Mucosa of descending colon (tissue), 3 donors: ENCODE measurements at regions not wholly inside any gene's neighbourhood (a gene's known extent, or its start where the extent isn't known, plus 50 kb on each side); places are given as distances from the start of the nearest gene placed in this dataset.

ENCODE experiments used
- ATAC-seq: fragments of 200-7000 bp; cut with Tn5 transposase; one replicate; pipeline ENCODE4 v1.9.1; 2020; ENCODE audit warnings: mild to moderate bottlenecking, moderate library complexity
- DNase-seq, 3 donors: peaks; one replicate each; pipeline ENCODE4 v3.0.0-alpha.2; 2020
- H3K36me3 ChIP-seq: fragments of 200-600 bp; one replicate; pipeline ENCODE4 v1.8.0; 2021; ENCODE audit warnings: low read depth, mild to moderate bottlenecking
- H3K4me1 ChIP-seq: fragments of 200-600 bp; one replicate; pipeline ENCODE4 v1.8.0; 2021; ENCODE audit warnings: low read depth, mild to moderate bottlenecking
- H3K4me3 ChIP-seq: fragments of 200-600 bp; one replicate; pipeline ENCODE4 v1.8.0; 2021; ENCODE audit warnings: mild to moderate bottlenecking
- H3K9me3 ChIP-seq: fragments of 200-600 bp; one replicate; pipeline ENCODE4 v1.8.0; 2021; ENCODE audit warnings: mild to moderate bottlenecking
- intact Hi-C, 2 donors: fragments of 100-400 bp; cut with DNase I in 1 of 2; cut with micrococcal nuclease in 1 of 2; formaldehyde crosslinking; loops; one replicate each; pipeline versions ENCODE4 v1.11.0 to v1.11.1; 2022; cut with DNase I, micrococcal nuclease
- TF ChIP-seq, protein P1 (sequence below): fragments of 200-600 bp; IDR thresholded peaks from one replicate; pipeline ENCODE4 v1.8.0; 2022; ENCODE audit warnings: antibody characterized with exemption, mild to moderate bottlenecking
- donor health status: DM: no; HTN: no; CAD: no; lungs with moderate emphysema.
- donor health status: DM: no; HTN: no; CAD: no.
- donor health status: DM: no; HTN: yes; CAD: no.

DNA sequence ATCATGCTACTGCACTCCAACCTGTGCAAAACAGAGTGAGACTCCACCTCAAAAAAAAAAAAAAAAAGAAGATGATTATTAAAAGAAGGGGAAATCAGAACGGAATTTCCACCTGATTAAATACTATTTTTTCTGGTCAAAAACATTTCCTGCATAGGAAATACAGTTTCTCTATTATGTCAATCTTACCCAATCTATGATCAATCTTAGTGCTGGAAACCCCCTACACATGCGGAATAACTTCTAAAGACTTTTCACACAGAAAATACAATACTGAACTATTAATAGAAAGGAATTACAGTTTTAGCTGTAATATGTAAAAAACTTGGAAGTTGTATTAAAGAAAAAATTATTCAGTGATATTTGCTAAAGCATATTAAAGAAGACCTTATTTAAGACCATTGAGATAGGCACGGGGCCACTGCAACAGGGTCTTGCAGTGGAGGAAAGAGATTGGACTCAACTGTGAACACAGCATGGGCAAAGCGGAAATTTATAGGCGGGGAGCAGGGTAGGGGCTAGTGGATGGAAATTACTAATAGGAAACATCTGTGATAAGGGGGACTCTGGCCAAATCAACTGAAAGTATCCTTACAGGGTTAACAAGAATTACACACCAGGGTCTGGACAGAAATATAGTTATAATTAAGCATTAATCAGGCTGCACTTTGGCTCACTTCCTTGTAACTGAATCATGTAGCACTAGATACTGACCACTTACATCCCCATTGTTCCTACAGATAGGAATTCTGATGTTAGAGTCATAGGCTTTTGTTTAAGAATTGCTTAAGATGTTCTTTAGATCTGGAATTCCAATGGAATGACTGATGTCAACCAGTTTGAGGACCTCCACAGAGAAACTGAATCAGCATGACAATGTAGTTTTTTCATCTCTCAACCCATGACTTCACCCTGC, 411.5 kb upstream of the DDI1 start:
- no peak for ATAC-seq

DNA sequence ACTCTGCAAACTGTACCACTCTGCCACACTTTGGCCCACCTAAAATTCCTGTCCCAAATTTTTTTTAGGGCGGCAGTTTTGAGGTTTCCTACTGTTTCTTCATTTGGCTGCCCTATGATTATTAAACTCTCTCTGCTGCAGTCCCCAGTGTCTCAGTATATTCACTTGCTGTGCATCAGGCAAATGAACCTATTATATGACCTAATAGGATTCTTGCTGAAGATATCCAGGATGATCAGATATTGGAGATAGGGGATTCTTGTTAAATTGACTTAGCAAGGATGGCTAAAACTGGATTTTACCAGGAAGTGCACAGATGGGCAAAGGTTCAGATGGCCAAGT, 410.8 kb upstream of the DDI1 start:
- H3K36me3 ChIP-seq, result no peaks in the 10 kb centered on the region
- H3K4me1 ChIP-seq, result no peaks in the 10 kb centered on the region
- DNase-seq, result no peak
- ATAC-seq, result no peak
- TF ChIP-seq, protein P1, sequence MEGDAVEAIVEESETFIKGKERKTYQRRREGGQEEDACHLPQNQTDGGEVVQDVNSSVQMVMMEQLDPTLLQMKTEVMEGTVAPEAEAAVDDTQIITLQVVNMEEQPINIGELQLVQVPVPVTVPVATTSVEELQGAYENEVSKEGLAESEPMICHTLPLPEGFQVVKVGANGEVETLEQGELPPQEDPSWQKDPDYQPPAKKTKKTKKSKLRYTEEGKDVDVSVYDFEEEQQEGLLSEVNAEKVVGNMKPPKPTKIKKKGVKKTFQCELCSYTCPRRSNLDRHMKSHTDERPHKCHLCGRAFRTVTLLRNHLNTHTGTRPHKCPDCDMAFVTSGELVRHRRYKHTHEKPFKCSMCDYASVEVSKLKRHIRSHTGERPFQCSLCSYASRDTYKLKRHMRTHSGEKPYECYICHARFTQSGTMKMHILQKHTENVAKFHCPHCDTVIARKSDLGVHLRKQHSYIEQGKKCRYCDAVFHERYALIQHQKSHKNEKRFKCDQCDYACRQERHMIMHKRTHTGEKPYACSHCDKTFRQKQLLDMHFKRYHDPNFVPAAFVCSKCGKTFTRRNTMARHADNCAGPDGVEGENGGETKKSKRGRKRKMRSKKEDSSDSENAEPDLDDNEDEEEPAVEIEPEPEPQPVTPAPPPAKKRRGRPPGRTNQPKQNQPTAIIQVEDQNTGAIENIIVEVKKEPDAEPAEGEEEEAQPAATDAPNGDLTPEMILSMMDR, result no peak
- no peaks in the 10 kb centered on the region for H3K9me3 ChIP-seq
- intact Hi-C loops, result no loop called here
- no peak overlapping the region for H3K4me3 ChIP-seq

More for the DNA sequence above, 411.5 kb upstream of the DDI1 start:
- no peak for DNase-seq
- Histone ChIP-seq H3K4me1 (no peaks in the 10 kb centered on the region), H3K36me3 (no peaks in the 10 kb centered on the region), H3K9me3 (no peaks in the 10 kb centered on the region), H3K4me3 (no peak overlapping the region)
- intact Hi-C loops, result no loop called here
- TF ChIP-seq, protein P1, result no peak

DNA sequence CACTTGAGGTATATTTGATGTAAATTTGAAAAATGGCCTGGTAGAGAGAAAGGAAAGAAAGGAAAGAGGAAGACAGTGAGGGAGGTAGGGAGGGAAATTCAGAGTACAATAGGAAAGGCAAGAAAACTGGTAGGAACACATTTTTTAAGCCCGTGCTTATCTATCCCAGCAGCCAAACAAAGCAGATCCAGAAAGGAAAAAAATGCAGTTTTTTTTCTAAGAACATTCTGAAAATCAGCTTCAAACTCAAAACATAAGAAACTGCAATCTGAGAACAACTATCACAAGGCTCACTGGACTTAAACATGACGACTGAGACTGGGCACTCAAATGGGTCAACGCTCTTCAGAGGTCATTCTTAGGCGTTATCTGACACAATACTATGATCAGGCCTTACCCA, 408.3 kb upstream of the DDI1 start:
- no peak for ATAC-seq
- intact Hi-C loops, result no loop called here
- TF ChIP-seq, protein P1, result no peak
- H3K4me3 ChIP-seq, result no peak overlapping the region
- no peaks in the 10 kb centered on the region for H3K9me3 ChIP-seq
- no peaks in the 10 kb centered on the region for H3K4me1 ChIP-seq
- no peaks in the 10 kb centered on the region for H3K36me3 ChIP-seq
- DNase-seq, result no peak

DNA sequence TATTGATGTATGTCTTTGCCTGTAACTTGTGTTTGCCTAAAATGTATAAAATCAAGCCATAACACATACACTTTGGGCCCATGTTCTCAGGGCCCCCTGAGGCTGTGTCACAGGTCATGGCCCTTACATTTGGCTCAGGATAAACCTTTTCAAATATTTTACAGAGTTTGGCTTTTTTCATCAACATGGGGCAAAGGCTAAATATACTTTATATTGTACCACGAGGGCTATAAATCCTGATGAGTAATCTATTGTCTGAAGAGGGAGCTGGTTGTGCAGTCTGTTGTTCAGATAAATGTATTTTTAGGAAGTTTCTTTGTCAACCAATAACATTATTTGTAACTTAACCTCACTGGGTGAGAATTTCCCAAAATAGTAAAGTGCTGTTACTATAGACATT, 404.6 kb upstream of the DDI1 start:
- Histone ChIP-seq H3K36me3 (no peaks in the 10 kb centered on the region), H3K4me1 (no peaks in the 10 kb centered on the region), H3K9me3 (no peaks in the 10 kb centered on the region), H3K4me3 (no peak overlapping the region)
- ATAC-seq (no peak), DNase-seq (no peak)
- intact Hi-C loops, result no loop called here
- TF ChIP-seq, protein P1, result no peak

DNA sequence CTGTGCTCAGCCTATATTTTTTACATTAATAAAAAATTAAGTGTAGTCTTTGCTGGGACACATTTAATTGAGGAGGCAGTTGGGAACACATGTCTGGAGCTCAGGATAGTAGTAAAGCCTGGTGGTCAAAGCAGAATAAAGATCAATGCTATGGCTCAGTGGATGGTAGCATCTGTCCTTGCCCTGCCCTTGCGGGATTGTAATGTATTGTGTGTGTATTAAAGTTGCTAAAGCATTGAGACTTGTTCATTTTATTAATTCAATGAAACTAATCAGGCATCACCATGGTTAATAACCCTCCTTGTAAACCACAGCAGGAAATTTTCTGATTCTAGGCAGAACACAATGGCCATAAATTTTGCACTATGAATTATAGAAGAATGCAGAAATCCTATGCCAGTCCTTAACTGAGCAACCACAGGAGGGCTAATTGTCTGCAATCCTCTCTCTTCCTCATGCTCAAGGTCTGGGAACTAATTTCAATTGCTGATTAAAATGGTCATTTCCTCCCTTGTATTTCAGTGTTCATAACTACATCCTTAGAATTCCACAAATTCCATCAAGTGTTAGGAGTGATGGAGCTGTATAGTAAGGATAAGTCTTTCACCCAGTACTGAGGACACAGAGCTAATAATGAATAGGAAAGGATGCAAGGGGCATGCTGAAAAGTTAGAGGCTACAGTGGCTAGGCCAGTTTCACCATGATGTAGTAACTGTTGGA, 403.2 kb upstream of the DDI1 start:
- ATAC-seq, result no peak
- DNase-seq, result no peak
- H3K36me3 ChIP-seq, result no peaks in the 10 kb centered on the region
- TF ChIP-seq, protein P1, result no peak
- H3K4me1 ChIP-seq, result no peaks in the 10 kb centered on the region
- no peak overlapping the region for H3K4me3 ChIP-seq
- intact Hi-C loops, result no loop called here
- H3K9me3 ChIP-seq, result no peaks in the 10 kb centered on the region
